ENCODE measurements at regions not wholly inside any gene's neighbourhood (a gene's known extent, or its start where the extent isn't known, plus 50 kb on each side); places are given as distances from the start of the nearest gene placed in this dataset.
"Not testable (repeated sequence)": the region's sequence is repeated elsewhere in the genome, so short reads cannot be mapped to it uniquely, and the experiment has no call there.

- no peak overlapping the region for H3K4me3 ChIP-seq (ENCODE audit: low read depth, low read length)
- H3K27me3 ChIP-seq (ENCODE audit: control insufficient read depth, insufficient read depth, low read length), result no peaks in the 10 kb centered on the region
- H3K36me3 ChIP-seq (ENCODE audit: control insufficient read depth, insufficient read depth, low read length), result no peaks in the 10 kb centered on the region
- no peak for TF ChIP-seq CTCF (IDR thresholded peaks at IDR 0.05; ENCODE audit: insufficient read depth, low read length, poor library complexity, severe bottlenecking)
- no peak for DNase-seq (ENCODE audit: low read depth)
These were observed 1159.6 kb upstream of the CHAC2 start for GRCh38 chr2:52608030-52608429.

- H3K36me3 ChIP-seq (ENCODE audit: control insufficient read depth, insufficient read depth, low read length), result no peaks in the 10 kb centered on the region
- TF ChIP-seq CTCF (IDR thresholded peaks at IDR 0.05; ENCODE audit: insufficient read depth, low read length, poor library complexity, severe bottlenecking), result no peak
- H3K27me3 ChIP-seq (ENCODE audit: control insufficient read depth, insufficient read depth, low read length), result no peaks in the 10 kb centered on the region
- no peak for DNase-seq (ENCODE audit: low read depth)
- no peak overlapping the region for H3K4me3 ChIP-seq (ENCODE audit: low read depth, low read length)
These were observed 1170.3 kb upstream of the CHAC2 start for GRCh38 chr2:52597346-52597745.

GRCh38 chr2:52594026-52594425 is 1173.6 kb upstream of the CHAC2 start:
- Histone ChIP-seq H3K4me3 (ENCODE audit: low read depth, low read length) (no peak overlapping the region), H3K27me3 (ENCODE audit: control insufficient read depth, insufficient read depth, low read length) (no peaks in the 10 kb centered on the region), H3K36me3 (ENCODE audit: control insufficient read depth, insufficient read depth, low read length) (no peaks in the 10 kb centered on the region)
- DNase-seq (ENCODE audit: low read depth), result no peak
- TF ChIP-seq CTCF (IDR thresholded peaks at IDR 0.05; ENCODE audit: insufficient read depth, low read length, poor library complexity, severe bottlenecking), result no peak

- H3K4me3 ChIP-seq (ENCODE audit: low read depth, low read length); H3K27me3 ChIP-seq (ENCODE audit: control insufficient read depth, insufficient read depth, low read length); DNase-seq (ENCODE audit: low read depth); H3K36me3 ChIP-seq (ENCODE audit: control insufficient read depth, insufficient read depth, low read length): not testable (repeated sequence)
These were observed 1183.5 kb upstream of the CHAC2 start for GRCh38 chr2:52584071-52584470.

- H3K36me3 ChIP-seq (ENCODE audit: control insufficient read depth, insufficient read depth, low read length), result no peaks in the 10 kb centered on the region
- no peak for DNase-seq (ENCODE audit: low read depth)
- no peak for TF ChIP-seq CTCF (IDR thresholded peaks at IDR 0.05; ENCODE audit: insufficient read depth, low read length, poor library complexity, severe bottlenecking)
- no peaks in the 10 kb centered on the region for H3K27me3 ChIP-seq (ENCODE audit: control insufficient read depth, insufficient read depth, low read length)
- H3K4me3 ChIP-seq (ENCODE audit: low read depth, low read length), result no peak overlapping the region
These were observed 1195.1 kb upstream of the CHAC2 start for GRCh38 chr2:52572469-52572894.

- Histone ChIP-seq H3K36me3 (ENCODE audit: control insufficient read depth, insufficient read depth, low read length) (no peaks in the 10 kb centered on the region), H3K4me3 (ENCODE audit: low read depth, low read length) (no peak overlapping the region), H3K27me3 (ENCODE audit: control insufficient read depth, insufficient read depth, low read length) (no peaks in the 10 kb centered on the region)
- no peak for DNase-seq (ENCODE audit: low read depth)
- TF ChIP-seq CTCF (IDR thresholded peaks at IDR 0.05; ENCODE audit: insufficient read depth, low read length, poor library complexity, severe bottlenecking), result no peak
These were observed 1195.9 kb upstream of the CHAC2 start for GRCh38 chr2:52571380-52572347.
